HG03039 (cell line): ENCODE measurements at regions not wholly inside any gene's neighbourhood (a gene's known extent, or its start where the extent isn't known, plus 50 kb on each side); places are given as distances from the start of the nearest gene placed in this dataset.

Experiments used
- ATAC-seq: cut with Tn5 transposase; IDR thresholded peaks from one replicate; pipeline ENCODE4 v1.9.1; 2021; ENCODE audit warnings: mild to moderate bottlenecking, moderate library complexity; ENCODE audit not compliant: unreplicated experiment

- ATAC-seq = no peak
Measured at GRCh38 chr9:81532251-81532650, 157.1 kb downstream of the TLE1 start.

- no peak for ATAC-seq
Measured at GRCh38 chr9:81531511-81531910, 157.8 kb downstream of the TLE1 start.

- ATAC-seq = no peak
Measured at GRCh38 chr9:81530846-81531245, 158.5 kb downstream of the TLE1 start.

- no peak for ATAC-seq
Measured at GRCh38 chr9:81530310-81530810, 159.0 kb downstream of the TLE1 start.

- no peak for ATAC-seq
Measured at GRCh38 chr9:81529556-81530193, 159.7 kb downstream of the TLE1 start.

- no peak for ATAC-seq
Measured at GRCh38 chr9:81526587-81526986, 162.8 kb downstream of the TLE1 start.

GRCh38 chr9:81522716-81523551, 166.4 kb downstream of the TLE1 start:
- no peak for ATAC-seq

- ATAC-seq = no peak
Measured at GRCh38 chr9:81521892-81522291, 167.5 kb downstream of the TLE1 start.

- no peak for ATAC-seq
Measured at GRCh38 chr9:81519816-81520495, 169.4 kb downstream of the TLE1 start.

- no peak for ATAC-seq
Measured at GRCh38 chr9:81517954-81518353, 171.4 kb downstream of the TLE1 start.

- ATAC-seq = no peak
Measured at GRCh38 chr9:81513059-81513458, 176.3 kb downstream of the TLE1 start.

GRCh38 chr9:81512641-81513040, 176.7 kb downstream of the TLE1 start:
- ATAC-seq = no peak

- no peak for ATAC-seq
Measured at GRCh38 chr9:81508476-81508875, 180.9 kb downstream of the TLE1 start.

GRCh38 chr9:81506941-81507864, 182.1 kb downstream of the TLE1 start:
- ATAC-seq = no peak

GRCh38 chr9:81499594-81499993, 189.8 kb downstream of the TLE1 start:
- no peak for ATAC-seq

- ATAC-seq = no peak
Measured at GRCh38 chr9:81499021-81499454, 190.3 kb downstream of the TLE1 start.

GRCh38 chr9:81498576-81498975, 190.8 kb downstream of the TLE1 start:
- no peak for ATAC-seq

GRCh38 chr9:81497091-81497490, 192.3 kb downstream of the TLE1 start:
- ATAC-seq = no peak

- ATAC-seq = no peak
Measured at GRCh38 chr9:81492710-81493447, 196.5 kb downstream of the TLE1 start.
